ENCODE measurements at regions not wholly inside any gene's neighbourhood (a gene's known extent, or its start where the extent isn't known, plus 50 kb on each side); places are given as distances from the start of the nearest gene placed in this dataset.
"Not testable (repeated sequence)": the region's sequence is repeated elsewhere in the genome, so short reads cannot be mapped to it uniquely, and the experiment has no call there.

- no peak for DNase-seq
Observed at GRCh38 chr13:55517312-55517711, 1623.4 kb upstream of the PRR20A start.

GRCh38 chr13:55528434-55528833 is 1612.3 kb upstream of the PRR20A start:
- DNase-seq: no peak

DNA sequence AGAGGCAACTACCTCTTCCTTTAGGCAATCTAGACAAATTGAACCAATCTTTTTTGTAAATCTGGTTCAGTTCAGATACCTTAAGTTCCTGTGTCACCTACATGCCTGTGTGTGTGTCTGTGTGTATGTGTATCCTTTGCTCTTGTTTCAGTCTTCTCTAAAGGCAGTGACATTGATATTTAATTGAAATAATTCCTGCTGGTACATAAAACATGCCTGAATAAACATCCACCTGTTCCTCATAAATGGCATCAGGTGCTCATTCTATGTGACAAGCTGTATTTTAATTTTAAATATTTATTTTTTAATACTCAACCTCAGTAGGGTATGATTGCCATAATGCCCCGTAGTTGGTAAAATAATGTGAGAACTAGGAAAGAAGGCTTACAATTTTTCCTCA is 1606.4 kb upstream of the PRR20A start:
- DNase-seq: no peak

DNA sequence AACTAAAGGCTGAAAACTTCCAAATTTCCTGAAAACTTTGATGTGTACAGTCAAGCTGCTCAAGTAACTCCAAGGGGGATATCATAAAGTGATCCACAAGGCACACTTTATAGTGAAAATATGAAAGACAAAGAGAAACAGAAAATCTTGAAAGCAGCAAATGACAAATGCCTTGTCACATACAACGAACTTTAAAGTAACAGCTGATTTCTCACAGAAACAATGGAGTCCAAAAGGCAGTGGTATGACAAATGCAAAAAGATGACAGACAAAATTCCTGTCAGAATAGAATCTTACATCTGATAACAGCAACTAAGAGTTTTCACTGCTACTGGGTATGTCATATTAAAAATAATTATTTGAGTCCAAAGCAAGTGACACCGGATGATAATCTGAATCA is 1602.3 kb upstream of the PRR20A start:
- DNase-seq: no peak

DNA sequence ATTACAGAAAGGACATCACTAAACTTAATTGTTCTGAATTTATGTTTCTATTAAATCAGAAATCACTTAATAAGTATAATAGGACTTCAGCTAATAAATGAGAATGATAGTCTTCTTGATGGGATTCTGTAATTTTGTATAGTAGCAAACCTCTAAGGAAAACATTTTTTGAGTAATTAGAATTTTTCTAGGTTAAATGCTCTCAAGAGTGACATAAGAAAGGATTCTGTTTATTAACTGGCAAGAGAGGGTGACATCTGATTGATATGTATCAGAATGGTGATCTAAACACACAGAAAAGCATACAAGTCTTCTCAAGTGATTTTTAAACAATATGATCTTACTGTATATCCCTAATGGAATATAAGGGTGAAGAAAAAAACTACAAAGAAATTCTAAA is 1597.7 kb upstream of the PRR20A start:
- no peak for DNase-seq

DNA sequence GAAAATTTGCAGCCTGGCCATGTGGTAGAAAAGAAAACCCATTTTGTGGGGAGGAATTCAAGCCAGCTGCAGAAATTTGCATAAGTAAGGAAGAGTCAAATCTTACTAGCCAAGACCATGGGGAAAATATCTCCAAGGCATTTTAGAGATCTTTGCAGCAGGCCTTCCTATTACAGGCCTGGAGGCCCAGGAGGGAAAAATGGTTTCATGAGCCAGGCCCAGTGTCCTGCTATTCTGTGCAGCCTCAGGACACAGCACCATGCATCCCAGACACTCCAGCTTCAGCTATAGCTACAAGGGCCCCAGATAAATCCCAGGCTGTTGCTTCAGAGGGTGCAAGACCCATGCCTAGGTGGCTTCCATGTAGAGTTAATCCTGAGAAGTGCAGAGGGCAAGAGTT is 1590.1 kb upstream of the PRR20A start:
- no peak for DNase-seq

- DNase-seq: no peak
Observed at GRCh38 chr13:55553701-55554100, 1587.0 kb upstream of the PRR20A start.

GRCh38 chr13:55554741-55555140 is 1586.0 kb upstream of the PRR20A start:
- no peak for DNase-seq

GRCh38 chr13:55560331-55560730 is 1580.4 kb upstream of the PRR20A start:
- no peak for DNase-seq

DNA sequence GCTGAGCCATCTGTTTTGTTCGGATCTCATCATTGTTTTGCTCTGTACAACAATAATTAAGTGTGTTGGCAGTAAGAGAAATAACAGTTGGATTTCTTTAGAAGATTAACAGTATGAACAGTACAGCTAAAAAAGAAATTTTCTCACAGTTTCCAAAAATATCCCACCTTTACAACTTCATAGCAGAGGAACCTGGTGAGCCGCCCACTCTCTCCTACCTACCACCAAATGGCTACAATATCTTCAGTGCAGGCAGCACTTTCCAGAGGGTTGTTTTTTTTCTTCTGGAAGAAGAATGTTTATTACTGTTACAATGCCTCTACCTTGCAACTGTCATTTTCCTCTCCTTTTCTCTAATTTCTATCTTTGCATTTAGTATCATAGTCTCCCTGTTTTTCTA is 1577.5 kb upstream of the PRR20A start:
- no peak for DNase-seq

- no peak for DNase-seq
Observed at GRCh38 chr13:55566334-55566733, 1574.4 kb upstream of the PRR20A start.

DNA sequence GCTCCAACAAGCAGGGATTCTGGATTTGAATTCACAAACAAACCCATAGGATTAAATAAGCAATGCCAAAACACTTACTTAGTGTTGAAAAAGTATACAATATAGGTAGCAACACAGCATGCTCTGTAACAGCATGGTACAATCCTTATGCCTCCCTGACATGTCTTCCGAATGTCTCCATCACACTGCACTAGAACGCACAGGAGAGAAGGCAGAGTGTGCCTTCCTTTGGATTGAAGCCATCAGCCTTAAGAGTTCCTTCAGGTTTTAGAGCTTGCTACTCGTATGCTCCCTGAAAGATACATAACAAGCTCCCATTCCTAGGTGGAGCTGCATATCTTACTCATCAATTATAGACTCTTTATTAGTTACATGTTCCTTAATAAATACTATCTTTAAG is 1573.9 kb upstream of the PRR20A start:
- no peak for DNase-seq

GRCh38 chr13:55567721-55568625 is 1572.7 kb upstream of the PRR20A start:
- no peak for DNase-seq

DNA sequence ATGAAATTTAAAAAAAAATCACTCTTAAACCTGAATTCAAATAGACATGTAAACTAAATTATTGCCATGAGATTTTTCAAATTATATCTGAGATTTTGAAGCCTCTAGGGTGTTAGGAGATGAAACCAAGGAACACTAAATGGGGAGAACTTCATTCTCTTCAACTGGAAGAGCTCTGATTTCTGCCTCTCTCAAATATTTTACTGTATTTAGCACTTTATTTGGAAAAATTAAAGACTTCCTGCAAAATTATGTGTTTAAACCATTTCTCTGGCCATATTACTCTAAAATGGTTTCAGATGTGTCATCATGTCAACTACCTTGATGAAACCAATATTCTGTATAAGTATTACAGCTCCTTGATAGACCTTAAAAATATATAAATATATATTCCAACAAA is 1571.6 kb upstream of the PRR20A start:
- no peak for DNase-seq

DNA sequence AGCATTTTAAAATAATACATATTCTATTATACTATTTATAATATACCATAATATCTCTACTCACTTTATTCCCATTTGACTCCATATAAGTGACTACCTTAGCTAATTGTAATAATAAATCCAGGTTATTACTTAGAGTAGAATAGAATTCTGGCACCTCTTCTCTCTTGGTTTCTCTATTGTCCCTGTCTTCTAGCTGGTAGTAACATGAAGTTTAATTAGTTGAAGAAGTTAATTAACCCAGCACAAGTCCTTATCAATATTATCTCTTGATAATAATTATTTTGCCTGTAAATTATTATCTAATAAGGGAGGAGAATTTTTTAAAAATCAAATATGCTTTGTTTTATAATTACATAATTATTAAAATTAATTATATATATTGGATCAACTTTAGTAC is 1571.2 kb upstream of the PRR20A start:
- DNase-seq: no peak

GRCh38 chr13:55570371-55570770 is 1570.3 kb upstream of the PRR20A start:
- DNase-seq: no peak

- no peak for DNase-seq
Observed at GRCh38 chr13:55571237-55571867, 1569.4 kb upstream of the PRR20A start.

DNA sequence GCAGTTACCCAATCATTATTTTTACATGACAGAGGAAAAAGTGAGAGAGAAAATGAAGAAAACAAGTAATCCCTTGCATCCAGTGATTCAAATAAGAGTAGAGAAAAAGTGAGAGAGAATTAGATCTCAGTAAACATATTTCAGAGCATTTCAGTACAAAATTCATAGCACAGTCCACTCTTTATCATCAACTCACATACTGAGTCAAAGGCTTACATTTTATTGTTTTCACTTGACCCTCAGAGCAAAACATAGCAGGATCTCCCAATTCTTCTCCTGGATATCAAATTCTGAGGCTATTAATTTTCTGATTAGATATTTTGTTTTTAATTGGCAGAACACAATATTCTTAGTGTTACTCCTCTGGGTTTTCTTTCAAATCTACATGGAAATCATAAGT is 1568.3 kb upstream of the PRR20A start:
- DNase-seq: no peak

DNA sequence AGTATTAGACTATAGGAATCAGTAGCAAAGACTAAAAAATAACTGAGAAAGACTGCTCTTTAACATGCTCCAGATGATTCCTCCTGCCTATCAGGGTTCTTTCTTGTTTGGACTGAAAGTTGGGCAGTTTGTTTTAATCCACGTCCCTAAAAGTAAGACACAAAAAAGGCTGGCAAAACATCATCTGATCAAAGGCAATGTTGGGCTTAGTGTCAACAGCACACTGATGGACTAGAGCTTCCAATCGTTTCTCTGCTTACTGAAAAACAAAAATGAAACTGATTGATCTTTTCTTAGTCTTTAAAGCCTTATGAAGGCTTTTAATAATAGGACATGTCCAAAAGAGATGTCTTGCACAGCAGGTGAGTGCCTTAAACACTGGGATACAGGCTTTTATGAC is 1567.9 kb upstream of the PRR20A start:
- DNase-seq: no peak

DNA sequence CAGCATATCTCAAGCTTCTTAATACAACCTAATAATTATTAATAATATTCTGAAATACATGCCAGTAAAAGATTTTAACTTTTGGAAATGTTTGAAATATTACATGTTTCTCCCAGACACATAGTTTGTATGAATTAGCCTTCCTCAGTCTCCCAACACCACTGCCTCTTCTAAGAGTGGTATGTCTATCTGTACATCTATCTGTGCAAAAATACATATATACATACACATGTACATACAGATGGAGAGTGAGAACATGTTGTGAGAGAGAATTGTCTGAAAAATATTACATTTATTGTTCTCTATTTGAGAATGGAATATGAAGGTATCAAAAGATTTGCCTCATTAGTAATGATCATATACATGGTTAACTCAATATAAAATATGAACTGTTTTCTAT is 1567.2 kb upstream of the PRR20A start:
- no peak for DNase-seq

GRCh38 chr13:55576389-55576788 is 1564.3 kb upstream of the PRR20A start:
- DNase-seq: no peak

GRCh38 chr13:55577082-55577846 is 1563.5 kb upstream of the PRR20A start:
- no peak for DNase-seq

- no peak for DNase-seq
Observed at GRCh38 chr13:55577847-55578210, 1562.9 kb upstream of the PRR20A start.

DNA sequence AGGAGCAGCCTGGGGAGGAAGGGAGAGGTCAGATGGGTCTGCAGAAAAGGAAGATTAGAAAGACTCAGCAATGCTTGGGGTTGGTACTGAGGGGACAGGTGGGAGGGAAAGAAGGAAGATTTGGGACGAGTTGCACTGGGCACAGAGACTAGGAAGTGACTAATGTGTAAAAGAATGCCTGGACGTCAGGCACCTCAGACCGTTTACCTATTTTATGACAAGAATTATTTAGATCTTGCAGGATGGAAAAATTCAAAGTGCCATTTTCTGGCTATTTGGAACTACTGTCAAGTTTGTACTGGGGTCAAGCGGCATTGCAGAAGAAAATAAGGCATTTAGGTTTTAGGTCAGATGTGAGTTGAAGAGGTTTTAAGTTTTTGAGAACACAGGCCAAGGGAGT is 1558.4 kb upstream of the PRR20A start:
- DNase-seq: not testable (repeated sequence)
